ENCODE measurements at regions not wholly inside any gene's neighbourhood (a gene's known extent, or its start where the extent isn't known, plus 50 kb on each side); places are given as distances from the start of the nearest gene placed in this dataset.

- no peak for DNase-seq
Observed at GRCh38 chr16:6360641-6361040, 972.0 kb upstream of the RBFOX1 start.

- no peak for DNase-seq
Observed at GRCh38 chr16:6356911-6357310, 975.7 kb upstream of the RBFOX1 start.

- no peak for DNase-seq
Observed at GRCh38 chr16:6349725-6350124, 982.9 kb upstream of the RBFOX1 start.

- DNase-seq, result no peak
Observed at GRCh38 chr16:6345090-6345489, 987.6 kb upstream of the RBFOX1 start.

GRCh38 chr16:6343157-6343556 lies 989.5 kb upstream of the RBFOX1 start:
- DNase-seq, result no peak

- no peak for DNase-seq
Observed at GRCh38 chr16:6341981-6342380, 990.7 kb upstream of the RBFOX1 start.

GRCh38 chr16:6335072-6335471 lies 997.6 kb upstream of the RBFOX1 start:
- no peak for DNase-seq

GRCh38 chr16:6331770-6332169 lies 1000.9 kb upstream of the RBFOX1 start:
- DNase-seq, result no peak

- DNase-seq, result no peak
Observed at GRCh38 chr16:6317934-6318333, 1014.7 kb upstream of the RBFOX1 start.

GRCh38 chr16:6309271-6309670 lies 1023.4 kb upstream of the RBFOX1 start:
- DNase-seq, result no peak

GRCh38 chr16:6308176-6308575 lies 1024.5 kb upstream of the RBFOX1 start:
- no peak for DNase-seq

GRCh38 chr16:6300523-6300922 lies 1032.1 kb upstream of the RBFOX1 start:
- no peak for DNase-seq

- DNase-seq, result no peak
Observed at GRCh38 chr16:6297666-6298410, 1034.8 kb upstream of the RBFOX1 start.

GRCh38 chr16:6286176-6286575 lies 1046.5 kb upstream of the RBFOX1 start:
- DNase-seq, result no peak

GRCh38 chr16:6284731-6285130 lies 1047.9 kb upstream of the RBFOX1 start:
- DNase-seq, result no peak

GRCh38 chr16:6281994-6282393 lies 1050.7 kb upstream of the RBFOX1 start:
- DNase-seq, result no peak

- DNase-seq, result no peak
Observed at GRCh38 chr16:6281274-6281673, 1051.4 kb upstream of the RBFOX1 start.

- DNase-seq, result no peak
Observed at GRCh38 chr16:6280055-6280454, 1052.6 kb upstream of the RBFOX1 start.

GRCh38 chr16:6279286-6279685 lies 1053.4 kb upstream of the RBFOX1 start:
- DNase-seq, result no peak

GRCh38 chr16:6274351-6274750 lies 1058.3 kb upstream of the RBFOX1 start:
- no peak for DNase-seq

- no peak for DNase-seq
Observed at GRCh38 chr16:6267682-6268081, 1065.0 kb upstream of the RBFOX1 start.

GRCh38 chr16:6266703-6267102 lies 1065.9 kb upstream of the RBFOX1 start:
- no peak for DNase-seq

GRCh38 chr16:6265968-6266367 lies 1066.7 kb upstream of the RBFOX1 start:
- no peak for DNase-seq

GRCh38 chr16:6258056-6258455 lies 1074.6 kb upstream of the RBFOX1 start:
- DNase-seq, result no peak

- DNase-seq, result no peak
Observed at GRCh38 chr16:6252541-6252940, 1080.1 kb upstream of the RBFOX1 start.

Data from NCI-H1092 (cell line).